Ascending aorta (tissue), 2 donors: ENCODE measurements at regions not wholly inside any gene's neighbourhood (a gene's known extent, or its start where the extent isn't known, plus 50 kb on each side); places are given as distances from the start of the nearest gene placed in this dataset.
A peak's percentile ranks its signal among the peaks of the same experiment; 100 is the strongest.

Experiments used
- DNase-seq, 2 donors: peaks; one replicate each; pipeline ENCODE4 v3.0.0-alpha.2; 2019; ENCODE audit warnings: low spot score in 2 of 2
- H3K27ac ChIP-seq, 2 donors: fragments of 200-600 bp; sonication (generic); one replicate each; pipeline ENCODE4 v1.5.1; 2016 to 2017; ENCODE audit warnings: mild to moderate bottlenecking in 1 of 2
- H3K27me3 ChIP-seq: fragments of 200-600 bp; sonication (generic); one replicate; pipeline ENCODE4 v1.5.1; 2017
- H3K36me3 ChIP-seq, 2 donors: fragments of 200-600 bp; sonication (generic); one replicate each; pipeline ENCODE4 v1.5.1; 2016
- H3K4me1 ChIP-seq, 2 donors: fragments of 200-600 bp; sonication (generic); one replicate each; pipeline ENCODE4 v1.5.1; 2016 to 2017; ENCODE audit warnings: mild to moderate bottlenecking in 1 of 2
- H3K4me3 ChIP-seq, 2 donors: fragments of 200-600 bp; sonication (generic); one replicate each; pipeline ENCODE4 v1.5.1; 2016 to 2017; ENCODE audit warnings: mild to moderate bottlenecking in 1 of 2
- H3K9me3 ChIP-seq, 2 donors: fragments of 200-600 bp; sonication (generic); one replicate each; pipeline ENCODE4 v1.5.1; 2016
- intact Hi-C: fragments of 100-400 bp; cut with DNase I; formaldehyde crosslinking; loops from one replicate; pipeline ENCODE4 v1.15.1; 2023
- TF ChIP-seq, protein P1 (sequence below), 3 experiments: fragments of 200-600 bp in 2 of 3; fragments of 450-650 bp in 1 of 3; sonication (generic) in 2 of 3; IDR thresholded peaks; one replicate each; pipeline ENCODE4 v1.5.1; 2016 to 2019; ENCODE audit warnings: antibody characterized with exemption in 3 of 3, mild to moderate bottlenecking in 1 of 3, moderate library complexity in 1 of 3

DNA sequence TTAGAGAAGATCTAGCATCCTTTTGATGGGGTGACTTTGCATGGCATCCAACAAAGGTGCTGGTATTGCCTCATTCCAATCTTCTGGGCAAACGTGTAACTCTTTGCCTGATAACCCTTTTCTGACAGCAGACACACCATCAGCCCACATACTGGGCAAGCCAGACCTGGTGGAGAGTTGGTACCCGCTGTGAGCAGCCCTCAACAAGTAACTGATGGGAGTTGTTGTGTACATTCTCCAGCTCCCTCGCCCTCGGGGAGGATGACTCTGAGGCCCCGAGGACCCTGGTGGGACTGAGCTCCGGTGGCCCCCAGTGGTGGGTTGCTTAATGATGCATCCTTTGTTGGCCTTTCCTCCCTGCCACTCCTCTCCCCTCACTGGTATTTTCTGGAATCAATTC, 102.4 kb upstream of the SLC6A11 start:
- no peak overlapping the region for H3K27ac ChIP-seq
- H3K27me3 ChIP-seq: no peaks in the 10 kb centered on the region
- intact Hi-C loops: no loop called here
- TF ChIP-seq, protein P1, sequence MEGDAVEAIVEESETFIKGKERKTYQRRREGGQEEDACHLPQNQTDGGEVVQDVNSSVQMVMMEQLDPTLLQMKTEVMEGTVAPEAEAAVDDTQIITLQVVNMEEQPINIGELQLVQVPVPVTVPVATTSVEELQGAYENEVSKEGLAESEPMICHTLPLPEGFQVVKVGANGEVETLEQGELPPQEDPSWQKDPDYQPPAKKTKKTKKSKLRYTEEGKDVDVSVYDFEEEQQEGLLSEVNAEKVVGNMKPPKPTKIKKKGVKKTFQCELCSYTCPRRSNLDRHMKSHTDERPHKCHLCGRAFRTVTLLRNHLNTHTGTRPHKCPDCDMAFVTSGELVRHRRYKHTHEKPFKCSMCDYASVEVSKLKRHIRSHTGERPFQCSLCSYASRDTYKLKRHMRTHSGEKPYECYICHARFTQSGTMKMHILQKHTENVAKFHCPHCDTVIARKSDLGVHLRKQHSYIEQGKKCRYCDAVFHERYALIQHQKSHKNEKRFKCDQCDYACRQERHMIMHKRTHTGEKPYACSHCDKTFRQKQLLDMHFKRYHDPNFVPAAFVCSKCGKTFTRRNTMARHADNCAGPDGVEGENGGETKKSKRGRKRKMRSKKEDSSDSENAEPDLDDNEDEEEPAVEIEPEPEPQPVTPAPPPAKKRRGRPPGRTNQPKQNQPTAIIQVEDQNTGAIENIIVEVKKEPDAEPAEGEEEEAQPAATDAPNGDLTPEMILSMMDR (IDR thresholded peaks at IDR 0.05): no peak
- H3K9me3 ChIP-seq: no peaks in the 10 kb centered on the region
- peak in 1 of 2 donors; percentile 49 for DNase-seq
- no peak overlapping the region for H3K4me3 ChIP-seq
- no peaks in the 10 kb centered on the region for H3K36me3 ChIP-seq
- H3K4me1 ChIP-seq: no peaks in the 10 kb centered on the region

DNA sequence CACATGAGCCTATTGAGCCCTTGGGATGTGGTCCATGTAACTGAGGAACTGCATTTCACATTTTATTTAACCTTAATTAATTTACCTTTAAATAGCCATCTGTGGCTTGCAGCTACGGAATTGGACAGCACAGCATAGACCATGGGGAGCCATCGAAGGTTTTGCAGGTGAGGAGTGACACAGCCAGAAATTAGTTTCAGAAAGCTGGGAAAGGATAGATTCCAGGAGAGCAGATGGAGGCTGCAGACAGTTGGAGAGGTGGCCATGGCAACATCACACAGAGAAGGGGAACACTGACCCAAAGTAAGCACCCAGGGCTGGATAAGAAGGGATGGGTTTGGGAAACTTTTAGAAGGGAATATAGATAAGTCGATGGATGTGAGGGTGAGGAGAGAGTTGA, 100.1 kb upstream of the SLC6A11 start:
- H3K27ac ChIP-seq: no peak overlapping the region
- intact Hi-C loops: no loop called here
- no peak for DNase-seq
- no peaks in the 10 kb centered on the region for H3K36me3 ChIP-seq
- H3K4me1 ChIP-seq: no peaks in the 10 kb centered on the region
- no peak overlapping the region for H3K4me3 ChIP-seq
- TF ChIP-seq, protein P1 (IDR thresholded peaks at IDR 0.05): no peak
- H3K9me3 ChIP-seq: no peaks in the 10 kb centered on the region
- no peaks in the 10 kb centered on the region for H3K27me3 ChIP-seq

DNA sequence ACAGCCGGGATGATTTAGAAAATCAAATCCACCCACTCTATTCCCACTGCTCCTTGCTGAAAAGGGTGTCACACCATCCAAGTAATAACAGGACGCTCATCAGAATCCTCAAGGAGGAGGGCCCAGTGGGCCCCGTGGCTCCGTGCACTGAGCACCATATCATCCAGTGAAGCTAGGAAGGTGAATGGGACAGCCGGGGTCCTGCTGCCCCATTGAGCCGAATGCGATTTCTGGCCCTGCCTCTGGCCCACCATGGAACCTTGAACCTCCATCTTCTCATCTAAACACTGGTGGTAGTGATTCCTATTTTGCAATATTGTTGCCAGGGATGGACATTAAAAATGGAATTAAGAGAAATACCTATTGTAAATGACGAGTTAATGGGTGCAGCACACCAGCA, 99.1 kb upstream of the SLC6A11 start:
- TF ChIP-seq, protein P1 (IDR thresholded peaks at IDR 0.05): no peak
- Histone ChIP-seq H3K4me3 (no peak overlapping the region), H3K9me3 (no peaks in the 10 kb centered on the region), H3K27ac (no peak overlapping the region), H3K4me1 (no peaks in the 10 kb centered on the region), H3K36me3 (no peaks in the 10 kb centered on the region), H3K27me3 (no peaks in the 10 kb centered on the region)
- DNase-seq: peak in 1 of 2 donors; percentile 55
- intact Hi-C loops: no loop called here

DNA sequence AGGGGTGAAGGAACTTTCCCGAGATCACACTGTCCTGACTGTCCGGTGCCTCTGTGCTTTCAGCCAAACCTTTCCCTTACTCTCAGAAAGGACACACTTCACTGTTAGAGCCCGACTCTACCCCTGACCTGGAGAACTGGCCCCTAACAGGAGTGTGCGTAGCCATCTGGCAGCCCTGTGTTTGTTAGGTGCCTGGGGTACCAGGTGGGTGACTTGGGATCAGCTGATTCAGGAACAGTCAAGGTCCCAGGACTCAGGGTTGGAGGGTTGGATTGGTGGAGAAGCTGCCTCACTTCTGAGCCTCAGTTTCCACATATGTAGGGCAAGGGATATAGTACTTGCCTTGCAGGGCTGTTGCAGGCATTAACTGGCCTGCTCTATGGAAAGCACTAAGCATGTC, 98.3 kb upstream of the SLC6A11 start:
- Histone ChIP-seq H3K27ac (no peak overlapping the region), H3K36me3 (no peaks in the 10 kb centered on the region), H3K9me3 (no peaks in the 10 kb centered on the region), H3K27me3 (no peaks in the 10 kb centered on the region), H3K4me3 (no peak overlapping the region), H3K4me1 (no peaks in the 10 kb centered on the region)
- intact Hi-C loops: no loop called here
- TF ChIP-seq, protein P1 (IDR thresholded peaks at IDR 0.05): no peak
- peak in 1 of 2 donors; percentile 39 for DNase-seq

DNA sequence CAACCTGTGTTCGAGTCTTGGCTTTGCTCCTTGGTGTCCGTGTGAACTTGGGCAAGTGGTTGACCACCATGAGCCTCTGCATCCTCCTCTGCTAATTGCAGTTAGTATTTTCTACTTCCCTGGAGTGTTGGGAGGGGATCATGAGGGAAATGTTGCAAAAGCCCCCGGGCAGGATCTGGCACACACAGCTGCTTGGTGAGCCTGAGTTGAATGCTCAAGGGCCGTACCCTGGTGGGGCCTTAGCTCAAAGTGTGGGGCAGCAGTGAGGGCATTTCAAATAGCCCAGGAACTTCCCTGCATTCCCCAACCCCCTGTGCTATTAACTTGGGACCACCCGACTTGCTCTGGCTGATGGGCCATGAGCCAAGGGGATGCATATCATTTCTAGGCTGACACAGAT, 94.9 kb upstream of the SLC6A11 start:
- TF ChIP-seq, protein P1 (IDR thresholded peaks at IDR 0.05): no peak
- DNase-seq: peak in 1 of 2 donors; percentile 18
- no peaks in the 10 kb centered on the region for H3K36me3 ChIP-seq
- H3K9me3 ChIP-seq: no peaks in the 10 kb centered on the region
- no peaks in the 10 kb centered on the region for H3K4me1 ChIP-seq
- no peak overlapping the region for H3K4me3 ChIP-seq
- no peak overlapping the region for H3K27ac ChIP-seq
- intact Hi-C loops: no loop called here
- H3K27me3 ChIP-seq: no peaks in the 10 kb centered on the region

DNA sequence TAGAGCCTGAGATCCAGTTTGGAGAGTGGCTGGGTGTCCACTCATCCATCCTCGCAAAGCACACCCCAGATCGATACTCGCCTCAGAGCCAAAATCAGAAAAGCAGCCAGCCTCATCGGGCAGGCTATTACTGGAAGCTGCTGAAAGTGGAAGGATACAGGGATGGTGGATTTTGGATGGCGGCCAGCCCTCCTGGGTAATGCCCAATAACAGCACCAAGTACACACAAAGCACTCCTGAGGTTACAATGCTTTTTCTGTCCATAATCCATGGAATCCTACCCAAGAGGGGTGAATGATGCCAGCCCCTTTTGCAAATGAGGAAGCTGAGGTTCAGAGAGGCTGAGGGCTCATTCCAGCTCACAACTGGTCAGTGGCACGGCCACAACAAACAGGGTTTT, 93.1 kb upstream of the SLC6A11 start:
- Histone ChIP-seq H3K27ac (no peak overlapping the region), H3K4me3 (no peak overlapping the region), H3K9me3 (no peaks in the 10 kb centered on the region), H3K36me3 (no peaks in the 10 kb centered on the region), H3K4me1 (no peaks in the 10 kb centered on the region), H3K27me3 (no peaks in the 10 kb centered on the region)
- intact Hi-C loops: no loop called here
- peak in 1 of 2 donors; percentile 41 for DNase-seq
- TF ChIP-seq, protein P1 (IDR thresholded peaks at IDR 0.05): no peak
